A673 (cell line): ENCODE measurements at regions not wholly inside any gene's neighbourhood (a gene's known extent, or its start where the extent isn't known, plus 50 kb on each side); places are given as distances from the start of the nearest gene placed in this dataset.

ENCODE experiments used
- EZH2 ChIP-seq: fragments of 200-600 bp; sonication (generic); IDR thresholded peaks from 2 replicates; pipeline ENCODE4 v1.6.1; 2017; ENCODE audit warnings: borderline replicate concordance, low read depth, mild to moderate bottlenecking, mixed read lengths, antibody characterized with exemption, low read length; ENCODE audit not compliant: poor library complexity, severe bottlenecking
- TF ChIP-seq, protein P1 (sequence below): fragments of 300-800, 200-600 bp; sonication (generic); conservative IDR thresholded peaks from 2 replicates; pipeline ENCODE4 v1.5.1; 2017; ENCODE audit warnings: low read depth, mild to moderate bottlenecking, antibody characterized with exemption, low read length, moderate library complexity, mixed read lengths

DNA sequence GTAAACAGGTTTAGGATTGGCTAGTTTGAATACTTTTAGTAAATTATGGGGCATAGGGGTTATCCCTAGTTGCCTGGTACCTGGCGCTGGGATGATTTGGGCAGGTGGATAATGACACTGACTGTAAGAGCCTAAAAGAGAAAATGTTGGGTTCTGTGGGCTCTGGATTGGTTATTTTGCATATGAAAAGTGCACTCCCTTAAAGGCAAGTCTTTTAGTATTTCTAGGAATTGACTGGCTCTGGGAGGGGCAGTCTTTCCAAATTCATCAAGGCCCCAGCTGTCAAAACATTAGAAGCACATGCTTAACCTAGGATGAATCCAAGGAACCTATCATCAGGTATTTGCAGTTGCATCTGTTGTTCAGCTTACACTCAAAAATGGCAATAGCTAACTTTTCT lies 454.6 kb upstream of the SORCS1 start:
- TF ChIP-seq, protein P1, sequence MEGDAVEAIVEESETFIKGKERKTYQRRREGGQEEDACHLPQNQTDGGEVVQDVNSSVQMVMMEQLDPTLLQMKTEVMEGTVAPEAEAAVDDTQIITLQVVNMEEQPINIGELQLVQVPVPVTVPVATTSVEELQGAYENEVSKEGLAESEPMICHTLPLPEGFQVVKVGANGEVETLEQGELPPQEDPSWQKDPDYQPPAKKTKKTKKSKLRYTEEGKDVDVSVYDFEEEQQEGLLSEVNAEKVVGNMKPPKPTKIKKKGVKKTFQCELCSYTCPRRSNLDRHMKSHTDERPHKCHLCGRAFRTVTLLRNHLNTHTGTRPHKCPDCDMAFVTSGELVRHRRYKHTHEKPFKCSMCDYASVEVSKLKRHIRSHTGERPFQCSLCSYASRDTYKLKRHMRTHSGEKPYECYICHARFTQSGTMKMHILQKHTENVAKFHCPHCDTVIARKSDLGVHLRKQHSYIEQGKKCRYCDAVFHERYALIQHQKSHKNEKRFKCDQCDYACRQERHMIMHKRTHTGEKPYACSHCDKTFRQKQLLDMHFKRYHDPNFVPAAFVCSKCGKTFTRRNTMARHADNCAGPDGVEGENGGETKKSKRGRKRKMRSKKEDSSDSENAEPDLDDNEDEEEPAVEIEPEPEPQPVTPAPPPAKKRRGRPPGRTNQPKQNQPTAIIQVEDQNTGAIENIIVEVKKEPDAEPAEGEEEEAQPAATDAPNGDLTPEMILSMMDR = no peak
- TF ChIP-seq EZH2 = no peak
